C4-2B (cell line): ENCODE measurements at regions not wholly inside any gene's neighbourhood (a gene's known extent, or its start where the extent isn't known, plus 50 kb on each side); places are given as distances from the start of the nearest gene placed in this dataset.
"Not testable (repeated sequence)": the region's sequence is repeated elsewhere in the genome, so short reads cannot be mapped to it uniquely, and the experiment has no call there.

ENCODE experiments used
- H3K27ac ChIP-seq: fragments of 450-650 bp; 2 replicates; pipeline ENCODE4 v1.5.1; 2017
- CTCF ChIP-seq: fragments of 450-650 bp; conservative IDR thresholded peaks from 2 replicates; pipeline ENCODE4 v1.5.1; 2017; ENCODE audit warnings: mild to moderate bottlenecking
- ZFX ChIP-seq: fragments of 450-650 bp; IDR thresholded peaks from 2 replicates; pipeline ENCODE4 v1.6.1; 2017

GRCh38 chr1:157311730-157312081 lies 173.5 kb upstream of the ETV3 start:
- no peak overlapping the region for H3K27ac ChIP-seq
- TF ChIP-seq ZFX (no peak), CTCF (no peak)

- H3K27ac ChIP-seq = not testable (repeated sequence)
- TF ChIP-seq CTCF = peak; percentile 20
These were observed 172.9 kb upstream of the ETV3 start for GRCh38 chr1:157310805-157311729.

- H3K27ac ChIP-seq = no peak overlapping the region
- no peak for TF ChIP-seq ZFX
- no peak for TF ChIP-seq CTCF
These were observed 172.2 kb upstream of the ETV3 start for GRCh38 chr1:157310401-157310800.

GRCh38 chr1:157307491-157307890 lies 169.3 kb upstream of the ETV3 start:
- TF ChIP-seq ZFX (no peak), CTCF (no peak)
- H3K27ac ChIP-seq = no peak overlapping the region

- no peak overlapping the region for H3K27ac ChIP-seq
- TF ChIP-seq CTCF = no peak
- no peak for TF ChIP-seq ZFX
These were observed 168.7 kb upstream of the ETV3 start for GRCh38 chr1:157306896-157307295.

GRCh38 chr1:157304271-157304670 lies 166.1 kb upstream of the ETV3 start:
- no peak for TF ChIP-seq ZFX
- no peak for TF ChIP-seq CTCF
- no peak overlapping the region for H3K27ac ChIP-seq

GRCh38 chr1:157302724-157303123 lies 164.5 kb upstream of the ETV3 start:
- TF ChIP-seq CTCF (no peak), ZFX (no peak)
- no peak overlapping the region for H3K27ac ChIP-seq
